ENCODE measurements at regions not wholly inside any gene's neighbourhood (a gene's known extent, or its start where the extent isn't known, plus 50 kb on each side); places are given as distances from the start of the nearest gene placed in this dataset.
"Not testable (repeated sequence)": the region's sequence is repeated elsewhere in the genome, so short reads cannot be mapped to it uniquely, and the experiment has no call there.

DNA sequence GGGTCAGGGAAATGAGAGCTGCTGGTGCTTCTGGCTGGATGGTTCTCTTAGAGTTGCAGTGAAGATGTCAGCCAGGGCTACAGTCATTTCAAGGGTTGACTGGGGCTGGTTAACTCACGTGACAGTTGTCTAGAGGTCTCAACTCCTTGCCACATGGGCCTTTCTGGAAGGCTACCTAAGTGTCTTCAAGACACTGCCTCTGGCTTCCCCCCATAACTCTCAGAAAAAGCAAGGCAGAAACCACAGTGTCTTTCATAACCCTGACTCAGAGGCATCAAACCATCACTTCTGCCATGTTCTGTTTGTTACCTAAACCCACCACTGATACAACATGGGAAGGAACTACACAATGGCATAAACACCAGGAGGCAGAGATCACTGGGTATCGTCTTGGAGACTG is 828.9 kb downstream of the EPHA4 start:
- peaks cover 3% of the 10 kb centered on the region for H3K9me3 Mint-ChIP-seq
- H3K27me3 Mint-ChIP-seq: peaks cover 4% of the 10 kb centered on the region
- no peak overlapping the region for H3K4me3 Mint-ChIP-seq
- no peak for DNase-seq
- no peaks in the 10 kb centered on the region for H3K4me1 Mint-ChIP-seq
- no peaks in the 10 kb centered on the region for H3K36me3 Mint-ChIP-seq
- H3K27ac Mint-ChIP-seq: no peak overlapping the region

GRCh38 chr2:220744861-220745260 is 827.2 kb downstream of the EPHA4 start:
- Mint-ChIP-seq H3K9me3 (peaks cover 1% of the 10 kb centered on the region), H3K27me3 (peaks cover 4% of the 10 kb centered on the region), H3K27ac (no peak overlapping the region), H3K4me3 (no peak overlapping the region), H3K36me3 (no peaks in the 10 kb centered on the region), H3K4me1 (no peaks in the 10 kb centered on the region)
- no peak for DNase-seq

GRCh38 chr2:220745682-220746081 is 826.4 kb downstream of the EPHA4 start:
- no peak overlapping the region for H3K4me3 Mint-ChIP-seq
- no peak for DNase-seq
- H3K36me3 Mint-ChIP-seq: no peaks in the 10 kb centered on the region
- peaks cover 1% of the 10 kb centered on the region for H3K9me3 Mint-ChIP-seq
- H3K27me3 Mint-ChIP-seq: peaks cover 4% of the 10 kb centered on the region
- no peak overlapping the region for H3K27ac Mint-ChIP-seq
- H3K4me1 Mint-ChIP-seq: no peaks in the 10 kb centered on the region

GRCh38 chr2:220747736-220748135 is 824.4 kb downstream of the EPHA4 start:
- Mint-ChIP-seq H3K4me1 (no peaks in the 10 kb centered on the region), H3K27ac (no peak overlapping the region), H3K36me3 (no peaks in the 10 kb centered on the region), H3K27me3 (peaks cover 4% of the 10 kb centered on the region), H3K9me3 (peaks cover 4% of the 10 kb centered on the region), H3K4me3 (no peak overlapping the region)
- no peak for DNase-seq

DNA sequence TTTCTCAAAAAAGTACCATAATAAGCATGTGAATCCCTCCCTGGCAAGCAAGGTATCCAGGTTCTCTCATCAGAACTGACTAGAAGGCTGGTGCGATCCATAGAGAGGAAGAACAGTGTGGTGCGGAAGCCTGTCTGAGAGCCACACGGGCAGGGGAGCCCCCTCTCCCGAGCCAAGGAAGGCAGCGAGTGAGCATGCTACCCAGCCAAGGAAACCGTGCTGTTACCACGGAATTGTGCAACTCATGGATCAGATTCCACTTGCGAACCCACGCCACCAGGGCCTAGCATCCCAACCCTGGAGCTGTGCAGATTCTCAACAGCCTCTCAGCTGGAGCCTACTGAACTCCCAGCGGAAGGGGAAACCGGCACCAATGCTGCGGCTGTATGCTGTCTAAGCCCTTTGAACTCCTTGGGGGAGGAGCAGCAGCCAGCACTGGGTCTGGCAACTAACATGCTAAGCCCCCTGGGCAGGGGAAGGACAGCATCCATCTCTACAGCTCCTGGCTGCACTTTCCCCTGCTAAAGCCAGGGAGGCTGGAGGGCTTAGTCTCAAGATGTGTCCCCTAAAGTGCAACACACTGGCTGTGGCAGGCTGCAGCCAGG is 823.1 kb downstream of the EPHA4 start:
- DNase-seq: no peak
- peaks cover 4% of the 10 kb centered on the region for H3K27me3 Mint-ChIP-seq
- no peaks in the 10 kb centered on the region for H3K36me3 Mint-ChIP-seq
- H3K4me3 Mint-ChIP-seq: no peak overlapping the region
- peaks cover 2% of the 10 kb centered on the region for H3K9me3 Mint-ChIP-seq
- no peak overlapping the region for H3K27ac Mint-ChIP-seq
- no peaks in the 10 kb centered on the region for H3K4me1 Mint-ChIP-seq

DNA sequence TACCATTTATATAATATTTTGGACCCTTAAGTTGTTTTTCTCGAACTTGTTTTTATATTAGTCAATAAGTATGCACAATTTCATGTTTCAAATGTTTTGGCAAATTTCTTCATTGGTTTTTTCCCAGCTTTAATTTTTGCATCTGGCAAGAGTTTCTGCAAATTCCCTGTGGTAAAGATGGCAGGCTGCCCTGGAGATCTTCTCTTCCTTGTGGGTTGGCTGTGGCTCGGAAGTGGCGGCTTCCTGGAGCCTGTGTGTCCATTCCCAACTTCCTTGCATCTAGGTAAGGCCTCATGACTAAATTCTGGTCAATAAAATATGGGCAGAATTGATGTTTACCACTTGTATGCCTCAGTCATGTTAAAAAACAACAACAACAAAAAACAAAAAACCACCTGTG is 818.6 kb downstream of the EPHA4 start:
- Mint-ChIP-seq H3K9me3 (peaks cover 4% of the 10 kb centered on the region), H3K27ac (no peak overlapping the region), H3K36me3 (no peaks in the 10 kb centered on the region), H3K27me3 (no peaks in the 10 kb centered on the region), H3K4me3 (no peak overlapping the region), H3K4me1 (no peaks in the 10 kb centered on the region)
- DNase-seq: no peak

DNA sequence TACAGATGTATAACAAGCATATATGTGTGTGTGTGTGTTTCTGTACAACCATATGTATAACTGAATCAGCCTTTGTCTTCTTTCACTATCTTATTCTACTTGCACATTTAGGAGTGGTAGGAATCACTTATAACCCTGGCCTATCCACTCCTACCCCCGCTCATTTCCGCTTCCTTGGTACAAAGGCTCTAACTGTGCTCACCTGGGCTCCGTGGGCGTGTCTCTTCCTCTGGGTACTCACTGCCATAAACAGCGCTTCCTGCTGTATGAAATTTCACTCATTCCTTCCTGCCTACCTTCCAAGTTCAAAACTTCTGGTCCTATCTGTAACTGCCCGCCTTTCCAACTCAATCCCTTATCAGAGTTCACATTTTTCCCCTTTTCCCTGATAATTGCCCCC is 815.5 kb downstream of the EPHA4 start:
- no peaks in the 10 kb centered on the region for H3K27me3 Mint-ChIP-seq
- H3K4me1 Mint-ChIP-seq: no peaks in the 10 kb centered on the region
- H3K27ac Mint-ChIP-seq: no peak overlapping the region
- DNase-seq: no peak
- H3K4me3 Mint-ChIP-seq: no peak overlapping the region
- no peaks in the 10 kb centered on the region for H3K36me3 Mint-ChIP-seq
- H3K9me3 Mint-ChIP-seq: peaks cover 1% of the 10 kb centered on the region

- H3K27ac Mint-ChIP-seq, H3K4me1 Mint-ChIP-seq, H3K9me3 Mint-ChIP-seq, H3K27me3 Mint-ChIP-seq, DNase-seq, H3K36me3 Mint-ChIP-seq, H3K4me3 Mint-ChIP-seq: not testable (repeated sequence)
Observed at GRCh38 chr2:220758376-220758775, 813.7 kb downstream of the EPHA4 start.

DNA sequence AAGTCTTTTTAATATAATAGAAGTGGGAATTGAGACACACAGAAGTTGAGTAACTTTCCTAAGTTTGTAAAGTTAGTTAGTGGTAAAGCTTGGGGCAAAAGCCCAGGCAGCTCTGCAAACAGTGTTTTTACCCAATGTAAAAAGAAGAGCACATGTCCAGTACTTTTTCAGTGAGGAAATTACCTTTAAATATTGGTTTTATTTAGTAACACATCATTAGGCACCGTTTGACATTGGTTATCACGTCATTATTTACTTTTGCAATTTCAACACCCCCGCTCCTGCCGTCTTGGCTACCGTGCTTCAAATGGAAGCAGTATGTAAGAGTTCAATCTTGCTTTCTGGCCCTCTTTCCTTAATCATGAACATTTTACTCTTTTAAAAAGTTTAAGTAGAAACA is 807.9 kb downstream of the EPHA4 start:
- no peak for DNase-seq
- Mint-ChIP-seq H3K9me3 (no peaks in the 10 kb centered on the region), H3K4me3 (no peak overlapping the region), H3K4me1 (no peaks in the 10 kb centered on the region), H3K36me3 (no peaks in the 10 kb centered on the region), H3K27ac (no peak overlapping the region), H3K27me3 (no peaks in the 10 kb centered on the region)

DNA sequence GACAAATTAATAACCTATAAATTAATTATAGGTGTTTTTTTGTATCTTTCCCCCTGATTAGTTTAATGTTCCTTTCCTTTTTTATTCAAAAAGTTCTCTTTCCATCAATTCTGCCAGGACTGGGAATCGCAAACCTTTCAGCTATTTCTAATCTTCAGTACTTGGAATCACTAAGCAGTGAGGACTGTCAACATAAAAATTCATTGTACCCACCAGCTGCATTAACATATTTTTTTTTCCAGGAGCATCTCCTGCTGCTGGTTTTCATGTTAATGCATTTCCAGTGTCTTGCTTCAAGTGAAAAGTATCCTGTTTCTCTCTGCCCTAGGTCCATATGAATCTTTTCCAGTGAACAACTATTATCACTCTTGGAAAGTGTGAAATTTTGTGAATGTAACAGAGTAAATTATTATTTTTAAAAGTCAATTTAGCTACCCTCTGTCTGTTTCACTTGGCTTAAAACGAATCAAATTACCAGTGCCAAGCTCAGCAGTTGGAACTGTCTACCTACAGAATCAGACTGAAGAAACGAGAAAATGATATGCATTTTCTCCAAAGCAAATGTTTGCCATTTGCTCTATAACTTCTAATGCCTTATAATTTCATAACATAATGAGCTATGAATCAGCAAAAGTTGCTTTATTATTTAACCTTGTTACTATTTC is 804.4 kb downstream of the EPHA4 start:
- Mint-ChIP-seq H3K36me3 (no peaks in the 10 kb centered on the region), H3K27ac (no peak overlapping the region), H3K4me3 (no peak overlapping the region), H3K4me1 (no peaks in the 10 kb centered on the region), H3K27me3 (no peaks in the 10 kb centered on the region), H3K9me3 (no peaks in the 10 kb centered on the region)
- DNase-seq: no peak

- H3K27me3 Mint-ChIP-seq: peaks cover 5% of the 10 kb centered on the region
- peaks cover 5% of the 10 kb centered on the region for H3K9me3 Mint-ChIP-seq
Observed at GRCh38 chr2:220775856-220776488, 796.1 kb downstream of the EPHA4 start.

GRCh38 chr2:220779076-220779475 is 793.0 kb downstream of the EPHA4 start:
- H3K36me3 Mint-ChIP-seq, DNase-seq, H3K4me3 Mint-ChIP-seq, H3K4me1 Mint-ChIP-seq, H3K27ac Mint-ChIP-seq, H3K27me3 Mint-ChIP-seq, H3K9me3 Mint-ChIP-seq: not testable (repeated sequence)

More at GRCh38 chr2:220775856-220776488, 796.1 kb downstream of the EPHA4 start:
- Mint-ChIP-seq H3K4me3 (no peak overlapping the region), H3K27ac (no peak overlapping the region), H3K36me3 (no peaks in the 10 kb centered on the region), H3K4me1 (no peaks in the 10 kb centered on the region)
- no peak for DNase-seq

DNA sequence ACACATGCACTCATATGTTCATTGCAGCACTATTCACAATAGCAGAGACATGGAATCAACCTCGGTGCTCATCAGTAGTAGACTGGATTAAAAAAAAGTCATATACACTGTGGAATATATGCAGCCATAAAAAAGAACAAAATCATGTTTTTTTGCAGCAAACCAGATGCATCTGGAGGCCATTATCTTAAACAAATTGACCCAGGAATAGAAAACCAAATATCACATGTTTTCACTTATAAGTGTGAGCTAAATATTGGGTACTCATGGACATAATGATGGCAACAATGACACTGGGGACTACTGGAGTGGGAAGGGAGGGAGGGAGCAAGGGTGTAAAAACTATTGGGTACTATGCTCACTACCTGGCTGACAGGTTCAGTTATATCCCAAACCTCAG is 792.6 kb downstream of the EPHA4 start:
- Mint-ChIP-seq H3K27ac (no peak overlapping the region), H3K36me3 (no peaks in the 10 kb centered on the region)

DNA sequence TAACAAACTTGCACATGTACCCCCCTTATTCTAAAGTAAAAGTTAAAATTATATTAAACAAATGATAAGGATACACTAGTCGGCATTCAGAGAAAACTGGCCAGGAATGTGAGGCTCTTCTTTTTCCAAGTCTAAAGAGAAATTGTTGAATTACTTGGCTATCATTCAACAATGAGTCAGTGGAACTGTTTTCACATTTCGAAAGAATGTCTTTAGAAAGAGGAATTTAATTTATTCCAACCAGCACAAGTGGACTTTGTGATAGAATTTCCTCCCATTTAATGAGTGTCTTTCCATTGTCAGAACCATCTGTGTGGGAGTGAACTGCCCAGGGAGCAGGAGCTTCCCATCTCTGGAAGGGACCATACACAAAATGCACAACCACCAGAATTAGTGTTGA is 792.2 kb downstream of the EPHA4 start:
- Mint-ChIP-seq H3K9me3 (peaks cover 5% of the 10 kb centered on the region), H3K27ac (no peak overlapping the region), H3K4me1 (no peaks in the 10 kb centered on the region), H3K27me3 (peaks cover 5% of the 10 kb centered on the region), H3K4me3 (no peak overlapping the region), H3K36me3 (no peaks in the 10 kb centered on the region)
- DNase-seq: no peak

More for the DNA sequence above, 792.6 kb downstream of the EPHA4 start:
- Mint-ChIP-seq H3K4me3 (no peak overlapping the region), H3K27me3 (peaks cover 5% of the 10 kb centered on the region), H3K9me3 (peaks cover 5% of the 10 kb centered on the region), H3K4me1 (no peaks in the 10 kb centered on the region)
- no peak for DNase-seq

DNA sequence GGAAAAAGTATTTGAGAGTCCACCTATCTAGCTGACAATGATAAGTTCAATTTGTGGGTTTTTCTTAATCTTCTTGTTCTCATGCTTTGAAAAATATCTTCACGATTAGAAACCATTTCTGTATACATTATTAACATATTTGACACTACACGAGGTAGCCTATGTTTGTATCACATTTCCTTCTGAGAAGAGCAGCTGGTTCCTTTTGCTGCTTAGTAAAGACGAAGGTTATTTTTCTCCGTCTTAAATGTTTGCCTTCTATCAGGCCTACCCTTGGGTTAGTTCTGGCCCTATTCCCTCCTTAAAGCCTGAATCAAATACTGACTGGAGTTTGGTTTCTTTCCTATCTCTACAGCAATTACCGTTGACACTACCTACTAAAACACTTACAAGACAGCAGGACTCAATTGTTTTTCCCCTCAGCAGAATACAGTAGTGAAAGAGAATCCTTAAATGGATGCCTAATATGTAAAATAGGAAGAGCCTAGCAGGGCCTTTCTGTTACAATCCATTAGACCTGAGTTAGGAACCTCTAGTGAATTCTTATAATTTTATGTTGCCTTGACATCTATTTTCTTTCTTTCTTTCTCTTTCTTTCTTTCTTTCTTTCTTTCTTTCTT is 790.4 kb downstream of the EPHA4 start:
- H3K27me3 Mint-ChIP-seq: no peaks in the 10 kb centered on the region
- H3K27ac Mint-ChIP-seq: no peak overlapping the region
- H3K36me3 Mint-ChIP-seq: no peaks in the 10 kb centered on the region
- no peak overlapping the region for H3K4me3 Mint-ChIP-seq
- peaks cover 7% of the 10 kb centered on the region for H3K9me3 Mint-ChIP-seq
- DNase-seq: no peak
- H3K4me1 Mint-ChIP-seq: no peaks in the 10 kb centered on the region

Data from activated naive CD8-positive, alpha-beta T cell treated with anti-CD3 and anti-CD28 coated beads for 36 hours (primary cell).